Fibroblast of lung (primary cell): ENCODE measurements at regions not wholly inside any gene's neighbourhood (a gene's known extent, or its start where the extent isn't known, plus 50 kb on each side); places are given as distances from the start of the nearest gene placed in this dataset.

ENCODE experiments used
- EZH2 ChIP-seq: IDR thresholded peaks from 2 replicates; pipeline ENCODE4 v1.5.1; 2012; ENCODE audit warnings: low read length, control low read depth, mild to moderate bottlenecking; ENCODE audit errors: missing control alignments
- TF ChIP-seq, protein P1 (sequence below), 2 donors: IDR thresholded peaks in 1 of 2; conservative IDR thresholded peaks in 1 of 2; 1 replicate in 1 of 2; 2 replicates in 1 of 2; pipeline ENCODE4 v1.5.1; 2011 to 2012; ENCODE audit warnings: low read length in 2 of 2, control low read depth in 1 of 2, inconsistent platforms in 1 of 2, low read depth in 1 of 2, mild to moderate bottlenecking in 1 of 2

DNA sequence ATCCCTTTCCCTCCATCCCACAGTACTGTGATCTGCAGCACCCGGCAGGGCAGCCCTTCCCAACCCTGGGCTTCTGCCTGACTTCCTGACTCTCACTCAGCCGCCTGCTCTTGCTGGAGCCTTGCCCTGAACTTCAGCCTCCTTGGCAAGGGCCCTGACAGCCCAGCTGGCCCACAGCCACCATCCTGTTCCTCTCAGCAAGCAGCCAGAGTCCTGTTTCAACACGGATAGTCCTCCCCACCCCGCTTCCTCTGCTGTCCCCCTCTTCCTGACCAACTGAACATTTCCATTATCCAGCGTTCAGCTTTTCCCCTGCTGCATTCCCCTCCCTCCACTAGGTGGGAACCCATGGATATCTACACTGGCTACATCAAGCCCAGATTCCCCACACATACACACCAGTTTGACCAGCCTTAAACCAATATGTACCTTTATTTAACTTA lies 74.0 kb upstream of the MDM1 start:
- TF ChIP-seq, protein P1, sequence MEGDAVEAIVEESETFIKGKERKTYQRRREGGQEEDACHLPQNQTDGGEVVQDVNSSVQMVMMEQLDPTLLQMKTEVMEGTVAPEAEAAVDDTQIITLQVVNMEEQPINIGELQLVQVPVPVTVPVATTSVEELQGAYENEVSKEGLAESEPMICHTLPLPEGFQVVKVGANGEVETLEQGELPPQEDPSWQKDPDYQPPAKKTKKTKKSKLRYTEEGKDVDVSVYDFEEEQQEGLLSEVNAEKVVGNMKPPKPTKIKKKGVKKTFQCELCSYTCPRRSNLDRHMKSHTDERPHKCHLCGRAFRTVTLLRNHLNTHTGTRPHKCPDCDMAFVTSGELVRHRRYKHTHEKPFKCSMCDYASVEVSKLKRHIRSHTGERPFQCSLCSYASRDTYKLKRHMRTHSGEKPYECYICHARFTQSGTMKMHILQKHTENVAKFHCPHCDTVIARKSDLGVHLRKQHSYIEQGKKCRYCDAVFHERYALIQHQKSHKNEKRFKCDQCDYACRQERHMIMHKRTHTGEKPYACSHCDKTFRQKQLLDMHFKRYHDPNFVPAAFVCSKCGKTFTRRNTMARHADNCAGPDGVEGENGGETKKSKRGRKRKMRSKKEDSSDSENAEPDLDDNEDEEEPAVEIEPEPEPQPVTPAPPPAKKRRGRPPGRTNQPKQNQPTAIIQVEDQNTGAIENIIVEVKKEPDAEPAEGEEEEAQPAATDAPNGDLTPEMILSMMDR (conservative IDR thresholded peaks at IDR 0.05 in 1 of 2, IDR thresholded peaks at IDR 0.05 in 1 of 2; ENCODE audit: low read depth in 1 of 2, low read length in 2 of 2) = peak; percentile 46 to 62
- no peak for TF ChIP-seq EZH2
